ENCODE measurements at regions not wholly inside any gene's neighbourhood (a gene's known extent, or its start where the extent isn't known, plus 50 kb on each side); places are given as distances from the start of the nearest gene placed in this dataset.

DNA sequence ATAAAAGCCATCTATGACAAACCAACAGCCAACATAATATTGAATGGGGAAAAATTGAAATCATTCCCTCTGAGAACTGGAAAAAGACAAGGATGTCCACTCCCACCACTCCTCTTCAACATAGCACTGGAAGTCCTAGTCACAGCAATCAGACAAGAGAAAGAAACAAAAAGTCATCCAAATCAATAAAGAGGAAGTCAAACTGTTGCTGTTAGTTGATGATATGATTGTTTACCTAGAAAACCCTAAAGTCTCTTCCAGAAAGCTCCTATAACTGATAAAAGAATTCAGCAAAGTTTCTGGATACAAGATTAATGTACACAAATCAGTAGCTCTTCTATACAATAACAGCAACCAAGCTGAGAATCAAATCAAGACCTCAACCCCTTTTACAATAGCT is 285.1 kb upstream of the PHF14 start:
- no peak overlapping the region for H3K4me3 ChIP-seq (ENCODE audit: control insufficient read depth, low read depth, low read length)
- TF ChIP-seq, protein P1, sequence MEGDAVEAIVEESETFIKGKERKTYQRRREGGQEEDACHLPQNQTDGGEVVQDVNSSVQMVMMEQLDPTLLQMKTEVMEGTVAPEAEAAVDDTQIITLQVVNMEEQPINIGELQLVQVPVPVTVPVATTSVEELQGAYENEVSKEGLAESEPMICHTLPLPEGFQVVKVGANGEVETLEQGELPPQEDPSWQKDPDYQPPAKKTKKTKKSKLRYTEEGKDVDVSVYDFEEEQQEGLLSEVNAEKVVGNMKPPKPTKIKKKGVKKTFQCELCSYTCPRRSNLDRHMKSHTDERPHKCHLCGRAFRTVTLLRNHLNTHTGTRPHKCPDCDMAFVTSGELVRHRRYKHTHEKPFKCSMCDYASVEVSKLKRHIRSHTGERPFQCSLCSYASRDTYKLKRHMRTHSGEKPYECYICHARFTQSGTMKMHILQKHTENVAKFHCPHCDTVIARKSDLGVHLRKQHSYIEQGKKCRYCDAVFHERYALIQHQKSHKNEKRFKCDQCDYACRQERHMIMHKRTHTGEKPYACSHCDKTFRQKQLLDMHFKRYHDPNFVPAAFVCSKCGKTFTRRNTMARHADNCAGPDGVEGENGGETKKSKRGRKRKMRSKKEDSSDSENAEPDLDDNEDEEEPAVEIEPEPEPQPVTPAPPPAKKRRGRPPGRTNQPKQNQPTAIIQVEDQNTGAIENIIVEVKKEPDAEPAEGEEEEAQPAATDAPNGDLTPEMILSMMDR (conservative IDR thresholded peaks at IDR 0.05; ENCODE audit: control insufficient read depth, insufficient read depth, low read depth, low read length) = no peak
- no peak for DNase-seq (ENCODE audit: low read depth)

DNA sequence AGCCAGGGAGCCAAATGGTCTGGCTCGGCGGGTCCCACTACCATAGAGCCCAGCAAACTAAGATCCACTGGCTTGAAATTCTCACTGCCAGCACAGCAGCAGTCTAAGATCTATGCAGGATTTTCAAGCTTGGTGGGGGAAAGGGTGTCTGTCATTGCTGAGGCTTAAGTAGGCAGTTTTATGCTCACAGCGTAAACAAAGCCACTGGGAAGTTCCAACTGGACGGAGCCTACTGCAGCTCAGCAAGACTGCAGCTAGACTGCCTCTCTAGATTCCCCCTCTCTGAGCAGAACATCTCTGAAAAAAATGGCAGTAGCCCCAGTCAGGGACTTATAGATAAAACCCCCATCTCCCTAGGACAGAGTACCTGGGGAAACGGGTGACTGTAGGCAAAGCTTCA is 277.6 kb upstream of the PHF14 start:
- no peak overlapping the region for H3K4me3 ChIP-seq (ENCODE audit: control insufficient read depth, low read depth, low read length)
- TF ChIP-seq, protein P1 (conservative IDR thresholded peaks at IDR 0.05; ENCODE audit: control insufficient read depth, insufficient read depth, low read depth, low read length) = no peak
- DNase-seq (ENCODE audit: low read depth) = no peak

DNA sequence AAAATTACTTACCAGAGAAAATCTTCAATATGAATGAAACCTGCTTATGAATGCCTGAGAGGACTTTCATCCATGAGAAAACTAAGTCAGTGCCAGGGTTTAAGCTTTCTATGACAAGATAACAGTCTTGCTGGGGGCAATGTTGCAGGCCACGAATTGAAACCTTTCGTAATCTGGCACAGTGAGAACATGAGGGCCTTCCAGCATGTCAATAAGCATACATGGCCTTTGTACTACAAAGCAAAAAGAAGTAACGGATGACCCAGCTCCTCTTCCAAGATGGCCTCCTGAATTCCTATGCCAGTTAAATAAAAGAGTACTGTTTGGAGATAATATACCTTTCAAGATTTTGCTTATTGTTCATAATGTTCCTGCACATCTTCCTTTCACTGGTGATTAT is 270.6 kb upstream of the PHF14 start:
- DNase-seq (ENCODE audit: low read depth) = no peak
- TF ChIP-seq, protein P1 (conservative IDR thresholded peaks at IDR 0.05; ENCODE audit: control insufficient read depth, insufficient read depth, low read depth, low read length) = no peak
- no peak overlapping the region for H3K4me3 ChIP-seq (ENCODE audit: control insufficient read depth, low read depth, low read length)

DNA sequence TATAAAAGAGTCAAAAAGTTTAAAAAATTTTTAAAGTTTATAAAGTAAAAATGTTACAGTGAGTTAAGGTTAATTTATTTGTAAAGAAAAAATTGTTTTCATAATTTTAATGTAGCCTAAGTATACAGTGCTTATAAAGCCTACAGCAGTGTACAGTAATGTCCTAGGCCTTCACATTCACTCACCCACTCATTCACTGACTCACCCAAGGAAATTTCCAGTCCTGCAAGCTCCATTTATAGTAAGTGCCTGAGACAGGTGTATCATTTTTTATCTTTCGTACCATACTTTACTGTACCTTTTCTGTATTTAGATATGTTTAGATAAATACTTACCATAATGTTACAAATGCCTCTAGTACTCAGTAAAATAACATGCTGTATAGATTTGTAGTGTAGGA is 269.7 kb upstream of the PHF14 start:
- TF ChIP-seq, protein P1 (conservative IDR thresholded peaks at IDR 0.05; ENCODE audit: control insufficient read depth, insufficient read depth, low read depth, low read length) = no peak
- H3K4me3 ChIP-seq (ENCODE audit: control insufficient read depth, low read depth, low read length) = no peak overlapping the region
- DNase-seq (ENCODE audit: low read depth) = no peak

DNA sequence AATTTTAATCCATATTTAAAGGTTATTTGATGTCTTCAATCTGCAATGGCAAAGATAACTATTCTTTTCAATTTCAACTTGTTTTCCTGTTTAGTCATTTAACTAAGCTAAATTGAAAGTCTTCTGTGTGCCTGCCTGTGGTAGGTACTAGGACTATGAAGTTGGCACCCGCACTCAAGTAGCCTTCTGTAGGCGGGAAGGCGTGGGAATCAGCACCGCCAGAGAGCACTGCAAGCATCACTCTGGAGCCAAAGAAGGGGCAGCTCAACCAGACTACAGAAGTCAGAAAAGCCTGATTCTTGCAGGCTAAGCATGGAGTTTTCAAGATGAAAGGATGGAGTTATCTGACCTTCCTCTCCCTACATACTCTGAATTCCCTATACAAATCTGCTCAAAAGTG is 269.0 kb upstream of the PHF14 start:
- TF ChIP-seq, protein P1 (conservative IDR thresholded peaks at IDR 0.05; ENCODE audit: control insufficient read depth, insufficient read depth, low read depth, low read length) = no peak
- no peak overlapping the region for H3K4me3 ChIP-seq (ENCODE audit: control insufficient read depth, low read depth, low read length)
- DNase-seq (ENCODE audit: low read depth) = no peak

DNA sequence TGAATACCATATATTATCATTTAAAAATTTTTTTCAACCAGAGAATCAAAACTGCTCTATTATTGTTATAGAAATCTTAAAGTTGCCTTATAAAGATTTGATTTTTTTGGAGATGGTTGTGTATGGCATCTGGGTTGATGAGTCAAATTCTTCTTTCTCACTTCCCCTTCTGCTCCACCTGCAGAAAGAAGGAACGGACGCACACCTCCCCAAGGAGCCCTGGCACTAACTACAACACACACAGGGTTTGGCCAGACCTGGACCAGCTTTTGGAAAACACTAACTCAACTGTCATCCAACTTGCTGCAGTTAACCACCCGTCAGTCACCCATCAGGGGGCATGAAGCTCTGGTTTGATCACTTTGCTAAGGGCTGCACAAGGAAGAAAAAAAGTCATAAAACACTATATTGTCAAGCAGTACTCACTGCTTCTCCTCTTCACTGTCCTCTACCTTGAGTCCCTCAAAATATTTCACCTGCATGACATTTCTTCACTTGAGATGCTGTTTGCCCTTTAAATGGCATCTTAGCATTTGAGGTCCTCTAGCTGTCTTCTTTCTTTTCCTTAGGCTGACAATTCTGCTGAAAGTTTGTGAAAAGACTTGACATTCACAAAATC is 266.7 kb upstream of the PHF14 start:
- no peak for DNase-seq (ENCODE audit: low read depth)
- H3K4me3 ChIP-seq (ENCODE audit: control insufficient read depth, low read depth, low read length) = no peak overlapping the region
- TF ChIP-seq, protein P1 (conservative IDR thresholded peaks at IDR 0.05; ENCODE audit: control insufficient read depth, insufficient read depth, low read depth, low read length) = no peak

DNA sequence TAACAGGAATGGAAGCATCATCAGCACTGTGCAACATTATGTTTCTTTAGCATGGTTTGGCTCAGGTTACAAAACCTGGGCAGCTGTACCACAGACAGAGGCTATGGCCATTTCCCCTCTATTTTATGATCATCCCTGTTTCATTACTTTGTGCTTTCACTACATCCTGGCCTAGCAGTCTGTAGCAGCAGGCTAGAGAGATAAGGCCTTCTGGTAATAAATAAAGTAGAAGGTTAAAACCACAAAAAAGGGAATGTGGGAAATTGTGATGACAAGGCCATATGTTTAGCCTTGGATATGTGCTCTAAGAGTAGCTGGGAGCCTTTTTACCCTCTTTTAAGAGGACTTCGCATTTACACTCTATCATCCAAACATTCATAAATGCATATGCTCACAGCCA is 266.2 kb upstream of the PHF14 start:
- TF ChIP-seq, protein P1 (conservative IDR thresholded peaks at IDR 0.05; ENCODE audit: control insufficient read depth, insufficient read depth, low read depth, low read length) = no peak
- H3K4me3 ChIP-seq (ENCODE audit: control insufficient read depth, low read depth, low read length) = no peak overlapping the region
- no peak for DNase-seq (ENCODE audit: low read depth)

Measured in fibroblast of mammary gland (primary cell).